K562 (cell line): ENCODE measurements at regions not wholly inside any gene's neighbourhood (a gene's known extent, or its start where the extent isn't known, plus 50 kb on each side); places are given as distances from the start of the nearest gene placed in this dataset.

Experiments
- ASH1L ChIP-seq: fragments of 450-650 bp; IDR thresholded peaks from 2 replicates; pipeline ENCODE4 v1.6.1; 2018; ENCODE audit warnings: borderline replicate concordance, mild to moderate bottlenecking, low read depth; ENCODE audit not compliant: partially characterized antibody
- COPS2 ChIP-seq: fragments of 450-650 bp; conservative IDR thresholded peaks from 2 replicates; pipeline ENCODE4 v1.6.1; 2016; ENCODE audit warnings: mild to moderate bottlenecking, moderate library complexity
- EP300 ChIP-seq: IDR thresholded peaks from 2 replicates; pipeline ENCODE4 v1.6.1; 2012; ENCODE audit warnings: low read length, improper control_type of control experiment
- FOXJ3 ChIP-seq: sonication (generic); formaldehyde crosslinking; IDR thresholded peaks from 2 replicates; pipeline ENCODE4 v1.4.0; 2020; ENCODE audit warnings: mild to moderate bottlenecking, missing genetic modification reagents
- HEY1 ChIP-seq: fragments of 250-450 bp; sonication (Bioruptor Pico); IDR thresholded peaks from 2 replicates; pipeline ENCODE4 v1.5.0; 2020; ENCODE audit warnings: mild to moderate bottlenecking, moderate library complexity, borderline replicate concordance
- KDM2B ChIP-seq: fragments of 250-450 bp; sonication (Bioruptor Pico); IDR thresholded peaks from 2 replicates; pipeline ENCODE4 v1.8.0; 2021; ENCODE audit warnings: mild to moderate bottlenecking, moderate library complexity
- PPARD ChIP-seq: fragments of 250-450 bp; sonication (Bioruptor Pico); IDR thresholded peaks from 2 replicates; pipeline ENCODE4 v1.8.0; 2022; ENCODE audit warnings: inconsistent platforms, mild to moderate bottlenecking, moderate library complexity
- RBM25 ChIP-seq: fragments of 200-400 bp; formaldehyde crosslinking; IDR thresholded peaks from 2 replicates; pipeline ENCODE4 v1.6.1; 2018; ENCODE audit warnings: low read length, low read depth, moderate library complexity; ENCODE audit not compliant: severe bottlenecking
- TAL1 ChIP-seq: fragments of 450-650 bp; IDR thresholded peaks from 2 replicates; pipeline ENCODE4 v1.6.1; 2016; ENCODE audit warnings: mild to moderate bottlenecking
- ZKSCAN3 ChIP-seq: fragments of 250-450 bp; sonication (Bioruptor Pico); IDR thresholded peaks from 2 replicates; pipeline ENCODE4 v1.4.0; 2020
- ZNF592 ChIP-seq: fragments of 450-650 bp; IDR thresholded peaks from 2 replicates; pipeline ENCODE4 v1.6.1; 2017; ENCODE audit warnings: antibody characterized with exemption, mild to moderate bottlenecking
- ZNF609 ChIP-seq: sonication (generic); formaldehyde crosslinking; IDR thresholded peaks from 2 replicates; pipeline ENCODE4 v1.8.1; 2023; ENCODE audit warnings: missing genetic modification reagents, mild to moderate bottlenecking, borderline replicate concordance
- ZNF778 ChIP-seq: fragments of 450-650 bp; formaldehyde crosslinking; IDR thresholded peaks from 2 replicates; pipeline ENCODE4 v1.4.0; 2020; ENCODE audit warnings: mild to moderate bottlenecking, moderate library complexity
- TF ChIP-seq, protein P1 (sequence below): sonication (generic); formaldehyde crosslinking; IDR thresholded peaks from 2 replicates; pipeline ENCODE4 v1.8.1; 2022; ENCODE audit warnings: missing genetic modification reagents

GRCh38 chr11:112809429-112809828, 151.8 kb upstream of the NCAM1 start (continued):
- TF ChIP-seq, protein P1, sequence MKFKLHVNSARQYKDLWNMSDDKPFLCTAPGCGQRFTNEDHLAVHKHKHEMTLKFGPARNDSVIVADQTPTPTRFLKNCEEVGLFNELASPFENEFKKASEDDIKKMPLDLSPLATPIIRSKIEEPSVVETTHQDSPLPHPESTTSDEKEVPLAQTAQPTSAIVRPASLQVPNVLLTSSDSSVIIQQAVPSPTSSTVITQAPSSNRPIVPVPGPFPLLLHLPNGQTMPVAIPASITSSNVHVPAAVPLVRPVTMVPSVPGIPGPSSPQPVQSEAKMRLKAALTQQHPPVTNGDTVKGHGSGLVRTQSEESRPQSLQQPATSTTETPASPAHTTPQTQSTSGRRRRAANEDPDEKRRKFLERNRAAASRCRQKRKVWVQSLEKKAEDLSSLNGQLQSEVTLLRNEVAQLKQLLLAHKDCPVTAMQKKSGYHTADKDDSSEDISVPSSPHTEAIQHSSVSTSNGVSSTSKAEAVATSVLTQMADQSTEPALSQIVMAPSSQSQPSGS (CRISPR knock-in tag) = no peak
- no peak for TF ChIP-seq ASH1L
- no peak for TF ChIP-seq ZKSCAN3 (CRISPR knock-in tag)
- no peak for TF ChIP-seq COPS2
- TF ChIP-seq RBM25 = no peak
- TF ChIP-seq HEY1 (CRISPR knock-in tag) = no peak
- TF ChIP-seq PPARD (CRISPR knock-in tag) = no peak
- no peak for TF ChIP-seq FOXJ3 (CRISPR knock-in tag)
- no peak for TF ChIP-seq ZNF592
- no peak for TF ChIP-seq EP300
- TF ChIP-seq ZNF778 (CRISPR knock-in tag) = no peak
- no peak for TF ChIP-seq KDM2B (CRISPR knock-in tag)
- TF ChIP-seq ZNF609 = no peak
- TF ChIP-seq TAL1 = no peak
